Choroid plexus epithelial cell (primary cell): ENCODE measurements at regions not wholly inside any gene's neighbourhood (a gene's known extent, or its start where the extent isn't known, plus 50 kb on each side); places are given as distances from the start of the nearest gene placed in this dataset.

Experiments
- DNase-seq: peaks from one replicate; pipeline ENCODE4 v3.0.0-alpha.2; 2010; ENCODE audit warnings: low read depth
- H3K4me3 ChIP-seq: 2 replicates; pipeline ENCODE4 v1.5.1; 2011; ENCODE audit warnings: low read depth, mild to moderate bottlenecking, control low read depth, low read length, moderate library complexity
- TF ChIP-seq, protein P1 (sequence below): conservative IDR thresholded peaks from 2 replicates; pipeline ENCODE4 v1.5.1; 2011; ENCODE audit warnings: low read depth, mild to moderate bottlenecking, control low read depth, inconsistent platforms, low read length, moderate library complexity

DNA sequence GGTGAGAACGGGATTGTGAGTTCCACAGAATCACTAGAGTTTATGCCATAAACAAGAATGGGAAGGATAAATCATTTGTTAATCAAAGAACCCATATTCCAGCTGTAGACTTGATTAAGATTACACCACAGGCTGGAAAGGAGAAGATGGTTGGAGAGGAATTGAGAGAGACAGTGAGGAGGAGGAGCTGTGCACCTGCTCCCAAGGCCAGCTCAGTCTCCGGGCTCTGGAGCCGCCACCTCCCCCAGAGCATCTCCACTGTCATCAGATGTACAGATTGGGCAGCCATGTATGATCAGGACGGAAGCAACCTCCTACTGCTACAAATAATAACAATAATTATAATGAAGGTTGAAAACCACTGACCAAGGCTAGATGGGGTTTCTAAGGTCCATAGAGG, 170.0 kb downstream of the MINAR1 start:
- TF ChIP-seq, protein P1, sequence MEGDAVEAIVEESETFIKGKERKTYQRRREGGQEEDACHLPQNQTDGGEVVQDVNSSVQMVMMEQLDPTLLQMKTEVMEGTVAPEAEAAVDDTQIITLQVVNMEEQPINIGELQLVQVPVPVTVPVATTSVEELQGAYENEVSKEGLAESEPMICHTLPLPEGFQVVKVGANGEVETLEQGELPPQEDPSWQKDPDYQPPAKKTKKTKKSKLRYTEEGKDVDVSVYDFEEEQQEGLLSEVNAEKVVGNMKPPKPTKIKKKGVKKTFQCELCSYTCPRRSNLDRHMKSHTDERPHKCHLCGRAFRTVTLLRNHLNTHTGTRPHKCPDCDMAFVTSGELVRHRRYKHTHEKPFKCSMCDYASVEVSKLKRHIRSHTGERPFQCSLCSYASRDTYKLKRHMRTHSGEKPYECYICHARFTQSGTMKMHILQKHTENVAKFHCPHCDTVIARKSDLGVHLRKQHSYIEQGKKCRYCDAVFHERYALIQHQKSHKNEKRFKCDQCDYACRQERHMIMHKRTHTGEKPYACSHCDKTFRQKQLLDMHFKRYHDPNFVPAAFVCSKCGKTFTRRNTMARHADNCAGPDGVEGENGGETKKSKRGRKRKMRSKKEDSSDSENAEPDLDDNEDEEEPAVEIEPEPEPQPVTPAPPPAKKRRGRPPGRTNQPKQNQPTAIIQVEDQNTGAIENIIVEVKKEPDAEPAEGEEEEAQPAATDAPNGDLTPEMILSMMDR: no peak
- DNase-seq: no peak
- H3K4me3 ChIP-seq: no peak overlapping the region

DNA sequence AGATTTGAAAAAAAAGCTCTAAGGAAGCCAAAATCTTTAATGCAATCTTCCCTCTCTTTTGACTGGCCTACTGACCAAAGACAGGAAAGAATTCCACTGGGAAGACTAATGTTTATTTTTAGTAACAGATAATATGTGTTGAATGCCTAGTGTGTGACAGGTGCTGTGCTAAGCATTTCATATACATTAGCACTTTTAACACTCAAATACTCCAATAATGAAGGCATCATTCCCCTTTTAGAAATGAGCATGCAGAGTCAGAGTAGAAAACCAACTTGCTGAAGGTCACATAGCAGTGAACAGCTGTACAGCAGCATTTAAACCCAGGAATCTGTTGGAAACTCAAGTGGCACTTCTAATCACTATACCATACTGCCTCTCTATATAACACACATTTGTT, 170.6 kb downstream of the MINAR1 start:
- no peak for DNase-seq
- no peak overlapping the region for H3K4me3 ChIP-seq
- TF ChIP-seq, protein P1: no peak

GRCh38 chr15:79606831-79607355, 174.8 kb downstream of the MINAR1 start:
- TF ChIP-seq, protein P1: no peak
- H3K4me3 ChIP-seq: no peak overlapping the region
- DNase-seq: no peak

DNA sequence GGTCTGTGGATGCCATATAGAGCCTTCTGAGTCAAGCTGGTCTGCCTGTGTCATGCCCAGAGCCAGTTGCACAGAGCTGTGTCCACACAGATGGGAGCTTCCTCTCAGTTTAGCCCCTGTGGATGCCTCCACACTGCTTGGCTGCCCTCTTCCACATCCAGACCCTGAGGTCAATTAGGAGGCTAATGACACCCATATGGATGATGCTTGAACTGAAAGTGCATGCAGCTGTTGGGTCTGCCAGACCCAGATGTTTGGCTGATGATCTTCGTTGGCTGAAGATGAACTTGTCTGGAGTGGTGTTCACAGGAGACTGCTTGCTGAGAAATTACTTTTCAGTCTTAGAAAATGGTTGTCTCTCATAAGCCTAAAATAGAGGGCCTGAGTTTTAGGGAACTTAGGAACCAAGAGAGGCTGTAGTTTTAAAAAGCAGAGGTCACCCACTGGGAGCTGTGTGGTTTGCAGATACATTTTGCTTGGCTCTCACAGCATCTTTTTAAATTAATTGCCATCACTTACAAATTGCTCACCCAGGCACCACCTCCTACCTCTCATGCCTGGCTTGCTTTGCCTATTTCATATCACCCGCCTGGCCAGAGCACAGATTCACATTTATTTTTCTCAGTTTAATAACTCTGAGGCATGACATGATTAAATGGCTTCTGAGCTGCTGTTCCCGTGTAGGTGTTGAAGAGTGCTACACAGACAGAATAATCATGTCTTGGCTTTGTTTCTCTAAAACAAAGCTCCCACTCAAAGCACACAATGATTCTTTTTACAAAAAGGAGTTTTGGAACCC, 176.1 kb downstream of the MINAR1 start:
- TF ChIP-seq, protein P1: no peak
- no peak overlapping the region for H3K4me3 ChIP-seq
- no peak for DNase-seq

DNA sequence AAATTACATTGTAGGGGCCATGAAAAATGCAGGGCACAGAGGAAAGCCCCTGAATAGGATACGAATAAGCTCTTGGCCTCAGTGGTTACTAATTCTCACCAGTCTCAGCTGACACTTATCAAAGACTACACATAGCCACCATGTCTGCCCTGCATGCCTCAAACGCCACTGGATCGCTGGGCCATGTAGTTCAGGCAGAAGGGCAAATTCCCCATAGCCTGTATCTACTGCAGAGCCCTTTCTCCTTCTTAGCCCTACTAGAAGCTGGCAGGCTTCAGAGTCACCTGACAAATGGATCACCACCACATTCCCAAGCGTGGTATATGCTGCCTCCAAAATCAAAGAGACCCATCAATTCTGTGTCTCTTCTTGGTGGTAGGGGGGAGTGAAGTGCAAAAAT, 177.4 kb downstream of the MINAR1 start:
- H3K4me3 ChIP-seq: no peak overlapping the region
- TF ChIP-seq, protein P1: no peak
- DNase-seq: no peak

- H3K4me3 ChIP-seq: no peak overlapping the region
- TF ChIP-seq, protein P1: no peak
- no peak for DNase-seq
These were observed 177.9 kb downstream of the MINAR1 start for GRCh38 chr15:79610021-79610420.

- H3K4me3 ChIP-seq: no peak overlapping the region
- DNase-seq: no peak
- TF ChIP-seq, protein P1: no peak
These were observed 183.6 kb downstream of the MINAR1 start for GRCh38 chr15:79615754-79616153.
